Esophagus muscularis mucosa (tissue), 4 donors: ENCODE measurements at regions not wholly inside any gene's neighbourhood (a gene's known extent, or its start where the extent isn't known, plus 50 kb on each side); places are given as distances from the start of the nearest gene placed in this dataset.

ENCODE experiments used
- DNase-seq: peaks from one replicate; pipeline ENCODE4 v3.0.0-alpha.2; 2017; ENCODE audit errors: extremely low spot score
- H3K27ac ChIP-seq, 4 donors: fragments of 200-600 bp; sonication (generic); replicated peaks in 1 of 4; 1 replicate in 3 of 4; 2 replicates in 1 of 4; pipeline ENCODE4 v1.5.1; 2016 to 2019; ENCODE audit warnings: mild to moderate bottlenecking in 1 of 4
- H3K27me3 ChIP-seq, 4 donors: fragments of 200-600 bp; sonication (generic); one replicate each; pipeline versions ENCODE4 v1.5.1 to v1.6.0; 2016 to 2019
- H3K36me3 ChIP-seq, 4 donors: fragments of 200-600 bp; sonication (generic); one replicate each; pipeline ENCODE4 v1.5.1; 2016 to 2019
- H3K4me1 ChIP-seq, 4 donors: fragments of 200-600 bp; sonication (generic); one replicate each; pipeline ENCODE4 v1.5.1; 2016 to 2019
- H3K4me3 ChIP-seq, 4 donors: fragments of 200-600 bp; sonication (generic); 1 replicate in 2 of 4; 2 replicates in 2 of 4; pipeline ENCODE4 v1.5.1; 2016 to 2019; ENCODE audit warnings: mild to moderate bottlenecking in 4 of 4, moderate library complexity in 1 of 4
- H3K9me3 ChIP-seq, 4 donors: fragments of 200-600 bp; sonication (generic); 1 replicate in 3 of 4; 2 replicates in 1 of 4; pipeline ENCODE4 v1.5.1; 2016 to 2019
- EP300 ChIP-seq: sonication (generic); formaldehyde crosslinking; IDR thresholded peaks from one replicate; pipeline ENCODE4 v1.6.1; 2017; ENCODE audit warnings: antibody characterized with exemption
- POLR2A ChIP-seq: fragments of 450-650 bp; IDR thresholded peaks from one replicate; pipeline ENCODE4 v1.6.1; 2017; ENCODE audit warnings: antibody characterized with exemption, moderate library complexity, mild to moderate bottlenecking, low read depth
- POLR2AphosphoS5 ChIP-seq, 2 donors: sonication (generic); formaldehyde crosslinking; IDR thresholded peaks; one replicate each; pipeline ENCODE4 v1.6.1; 2017; ENCODE audit warnings: antibody characterized with exemption in 2 of 2
- WGBS: methylation state at CpG from one replicate; pipeline ENCODE4 v1.1.5; 2018; 5-methylcytosine and 5-hydroxymethylcytosine counted together
- intact Hi-C: fragments of 100-400 bp; cut with DNase I; formaldehyde crosslinking; loops from one replicate; pipeline ENCODE4 v1.15.1; 2023
- TF ChIP-seq, protein P1 (sequence below), 3 experiments: fragments of 200-600 bp in 2 of 3; fragments of 450-650 bp in 1 of 3; sonication (generic) in 2 of 3; IDR thresholded peaks; one replicate each; pipeline ENCODE4 v1.5.1; 2017 to 2019; ENCODE audit warnings: antibody characterized with exemption in 3 of 3, mild to moderate bottlenecking in 2 of 3, moderate library complexity in 1 of 3

DNA sequence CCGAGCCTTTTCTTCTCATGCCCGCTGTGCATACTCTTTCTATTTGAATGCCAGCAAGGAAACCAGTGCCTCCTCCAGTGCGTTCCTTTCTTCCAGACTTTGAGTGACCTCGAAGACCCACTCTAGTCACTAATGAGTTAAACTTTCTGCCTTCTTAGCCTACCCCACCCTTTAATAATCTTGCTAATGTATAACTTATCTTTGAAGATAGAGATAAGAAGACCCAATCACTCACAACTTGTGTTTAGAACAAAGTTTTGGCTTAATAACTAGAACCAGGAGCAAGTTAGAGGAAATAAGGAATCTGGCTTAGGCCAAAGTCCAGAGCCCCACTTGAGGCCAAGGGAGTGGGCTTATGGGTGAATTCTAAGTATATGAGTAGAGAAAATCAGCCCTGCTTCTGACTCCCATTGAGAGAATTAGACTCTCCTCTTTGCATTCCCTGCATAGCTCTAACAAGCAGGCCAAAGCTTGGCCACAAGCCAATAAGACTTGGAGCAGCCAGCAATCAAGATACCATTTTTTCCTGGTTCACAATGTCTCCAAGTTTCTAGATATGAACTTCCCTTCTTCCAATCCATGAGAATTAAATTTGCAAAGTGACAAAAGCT lies 181.5 kb upstream of the PIK3R1 start:
- TF ChIP-seq EP300 (no peak), POLR2AphosphoS5 (IDR thresholded peaks at IDR 0.05) (no peak), POLR2A (no peak)
- TF ChIP-seq, protein P1, sequence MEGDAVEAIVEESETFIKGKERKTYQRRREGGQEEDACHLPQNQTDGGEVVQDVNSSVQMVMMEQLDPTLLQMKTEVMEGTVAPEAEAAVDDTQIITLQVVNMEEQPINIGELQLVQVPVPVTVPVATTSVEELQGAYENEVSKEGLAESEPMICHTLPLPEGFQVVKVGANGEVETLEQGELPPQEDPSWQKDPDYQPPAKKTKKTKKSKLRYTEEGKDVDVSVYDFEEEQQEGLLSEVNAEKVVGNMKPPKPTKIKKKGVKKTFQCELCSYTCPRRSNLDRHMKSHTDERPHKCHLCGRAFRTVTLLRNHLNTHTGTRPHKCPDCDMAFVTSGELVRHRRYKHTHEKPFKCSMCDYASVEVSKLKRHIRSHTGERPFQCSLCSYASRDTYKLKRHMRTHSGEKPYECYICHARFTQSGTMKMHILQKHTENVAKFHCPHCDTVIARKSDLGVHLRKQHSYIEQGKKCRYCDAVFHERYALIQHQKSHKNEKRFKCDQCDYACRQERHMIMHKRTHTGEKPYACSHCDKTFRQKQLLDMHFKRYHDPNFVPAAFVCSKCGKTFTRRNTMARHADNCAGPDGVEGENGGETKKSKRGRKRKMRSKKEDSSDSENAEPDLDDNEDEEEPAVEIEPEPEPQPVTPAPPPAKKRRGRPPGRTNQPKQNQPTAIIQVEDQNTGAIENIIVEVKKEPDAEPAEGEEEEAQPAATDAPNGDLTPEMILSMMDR (IDR thresholded peaks at IDR 0.05) = no peak
- H3K9me3 ChIP-seq = no peaks in the 10 kb centered on the region
- peaks cover 8 to 34% (median 27%) of the 10 kb centered on the region in 4 donors for H3K4me1 ChIP-seq
- DNase-seq = no peak
- 97% methylated on average over 4 of the region's 4 CpGs for WGBS
- H3K36me3 ChIP-seq = no peaks in the 10 kb centered on the region
- H3K4me3 ChIP-seq = no peak overlapping the region
- peak overlapping the region in 1 of 4 donors; percentile 29 for H3K27ac ChIP-seq
- intact Hi-C loops = loop anchor here (10.0 kb wide), 1 partner anchor 131 kb away; no protein-coding TSS in a partner anchor
- H3K27me3 ChIP-seq = no peaks in the 10 kb centered on the region

DNA sequence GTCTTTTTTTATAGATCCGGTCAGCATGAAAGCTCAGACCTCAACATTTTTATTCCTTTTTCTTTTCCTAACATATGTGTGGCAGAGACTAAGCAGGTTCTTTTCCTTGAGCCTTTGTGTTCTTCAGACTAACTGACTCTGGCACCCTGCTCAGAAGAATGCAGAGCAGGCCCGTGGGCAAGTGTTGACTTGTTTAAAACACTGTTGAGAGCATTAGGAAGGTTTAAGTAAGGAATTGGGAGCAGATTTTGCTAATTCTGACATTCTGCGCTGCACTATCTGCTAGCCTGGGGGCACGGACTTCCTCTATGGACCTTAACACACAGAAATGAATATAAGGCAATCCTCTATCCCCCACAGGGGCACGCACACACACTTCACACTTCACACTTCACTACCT lies 182.5 kb upstream of the PIK3R1 start:
- no peaks in the 10 kb centered on the region for H3K9me3 ChIP-seq
- WGBS = 82% methylated on average over 5 of the region's 5 CpGs
- DNase-seq = no peak
- intact Hi-C loops = loop anchor here (10.0 kb wide), 1 partner anchor 132 kb away; no protein-coding TSS in a partner anchor
- H3K27me3 ChIP-seq = no peaks in the 10 kb centered on the region
- H3K4me3 ChIP-seq = no peak overlapping the region
- no peak overlapping the region for H3K27ac ChIP-seq
- H3K36me3 ChIP-seq = no peaks in the 10 kb centered on the region
- peaks cover 14 to 42% (median 38%) of the 10 kb centered on the region in 4 donors for H3K4me1 ChIP-seq
- TF ChIP-seq, protein P1 (IDR thresholded peaks at IDR 0.05) = no peak
- no peak for TF ChIP-seq POLR2AphosphoS5 (IDR thresholded peaks at IDR 0.05)
- TF ChIP-seq EP300 = no peak
- no peak for TF ChIP-seq POLR2A

DNA sequence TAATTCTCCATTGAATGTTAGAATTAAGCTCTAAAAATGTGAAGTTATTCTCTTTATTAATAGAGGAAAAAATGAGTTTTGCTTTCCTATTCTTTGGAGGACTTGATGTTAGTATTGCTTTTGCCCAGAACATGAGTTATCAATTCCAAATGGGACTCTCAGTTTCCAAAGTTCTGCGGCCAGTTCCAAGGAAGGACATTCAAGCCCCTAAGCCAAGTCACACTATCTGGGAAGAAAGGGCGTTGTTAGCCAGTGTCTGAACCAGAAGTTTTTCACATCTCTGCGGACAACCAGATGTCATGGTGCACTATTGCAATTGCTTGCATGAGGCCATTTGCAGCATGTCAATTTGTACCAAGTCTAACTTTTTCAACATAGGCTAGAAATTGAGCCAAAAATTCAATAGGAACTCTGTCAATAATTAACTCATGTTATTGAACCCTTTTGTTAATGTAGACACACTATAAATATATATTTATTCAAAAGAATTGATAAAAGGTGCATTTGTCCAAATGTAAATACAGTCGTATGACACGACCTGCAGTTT lies 183.3 kb upstream of the PIK3R1 start:
- 90% methylated on average over 5 of the region's 5 CpGs for WGBS
- no peaks in the 10 kb centered on the region for H3K27me3 ChIP-seq
- H3K9me3 ChIP-seq = no peaks in the 10 kb centered on the region
- no peak overlapping the region for H3K27ac ChIP-seq
- DNase-seq = no peak
- peaks cover 22 to 43% (median 41%) of the 10 kb centered on the region in 4 donors for H3K4me1 ChIP-seq
- TF ChIP-seq POLR2A (no peak), EP300 (no peak), POLR2AphosphoS5 (IDR thresholded peaks at IDR 0.05) (no peak)
- TF ChIP-seq, protein P1 (IDR thresholded peaks at IDR 0.05) = no peak
- no peaks in the 10 kb centered on the region for H3K36me3 ChIP-seq
- no peak overlapping the region for H3K4me3 ChIP-seq
- intact Hi-C loops = loop anchor here (10.0 kb wide), 1 partner anchor 133 kb away; no protein-coding TSS in a partner anchor

DNA sequence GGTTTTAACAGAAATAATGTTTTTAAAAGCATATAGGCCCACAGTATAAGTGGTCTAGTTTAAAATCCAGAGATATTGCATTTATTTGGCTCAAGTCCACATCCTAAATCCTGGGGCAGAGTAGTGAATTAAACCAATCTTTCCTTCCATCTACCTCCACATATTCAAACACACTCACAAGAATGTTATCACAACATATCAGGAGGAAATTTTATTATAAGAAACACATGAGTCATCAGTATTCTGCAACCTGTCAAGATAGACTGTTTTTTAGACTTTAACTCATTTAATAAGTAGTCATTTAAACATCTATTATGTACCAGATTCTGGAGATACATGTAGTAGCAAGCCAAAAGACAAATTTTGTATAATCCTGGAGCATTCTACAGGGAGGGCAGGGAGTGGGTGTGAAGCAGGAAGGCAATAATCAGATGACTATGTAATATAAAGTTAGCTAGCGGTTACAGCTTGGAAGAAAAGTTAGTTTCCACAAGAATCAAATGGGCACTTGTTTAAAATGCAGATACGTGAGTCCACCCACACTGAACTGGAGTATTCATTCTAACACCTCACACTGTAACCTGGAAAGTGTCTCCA lies 187.3 kb upstream of the PIK3R1 start:
- no peak for DNase-seq
- peaks cover 28 to 60% (median 50%) of the 10 kb centered on the region in 4 donors for H3K4me1 ChIP-seq
- H3K4me3 ChIP-seq = no peak overlapping the region
- H3K27me3 ChIP-seq = no peaks in the 10 kb centered on the region
- intact Hi-C loops = loop anchor here (5.0 kb wide), 1 partner anchor 189 kb away; the partner anchor contains the start of gene PIK3R1
- WGBS = 39% methylated on average over 2 of the region's 2 CpGs
- H3K36me3 ChIP-seq = no peaks in the 10 kb centered on the region
- TF ChIP-seq POLR2AphosphoS5 (IDR thresholded peaks at IDR 0.05) (no peak), POLR2A (no peak), EP300 (no peak)
- TF ChIP-seq, protein P1 (IDR thresholded peaks at IDR 0.05) = no peak
- peak overlapping the region; percentile 66 to 80 (median 76) for H3K27ac ChIP-seq
- no peaks in the 10 kb centered on the region for H3K9me3 ChIP-seq
